HCT116 (cell line): ENCODE measurements at regions not wholly inside any gene's neighbourhood (a gene's known extent, or its start where the extent isn't known, plus 50 kb on each side); places are given as distances from the start of the nearest gene placed in this dataset.

Experiments
- CBX3 ChIP-seq: IDR thresholded peaks from 2 replicates; pipeline ENCODE4 v1.6.1; 2012; ENCODE audit warnings: low read depth
- CTCF ChIP-seq, 3 experiments: fragments of 200-600 bp in 1 of 3; sonication (generic) in 1 of 3; IDR thresholded peaks in 2 of 3; conservative IDR thresholded peaks in 1 of 3; 2 replicates each; pipeline ENCODE4 v1.5.1; 2012 to 2017; ENCODE audit warnings: low read depth in 2 of 3, low read length in 2 of 3, antibody characterized with exemption in 1 of 3, borderline replicate concordance in 1 of 3, control low read depth in 1 of 3, mild to moderate bottlenecking in 1 of 3, mixed read lengths in 1 of 3, mixed run types in 1 of 3, moderate library complexity in 1 of 3; ENCODE audit not compliant: insufficient read depth in 1 of 3
- ELF1 ChIP-seq: IDR thresholded peaks from 2 replicates; pipeline ENCODE4 v1.6.1; 2012; ENCODE audit warnings: low read depth, borderline replicate concordance
- EZH2phosphoT487 ChIP-seq: fragments of 200-600 bp; IDR thresholded peaks from 2 replicates; pipeline ENCODE4 v1.6.1; 2018; ENCODE audit warnings: antibody characterized with exemption, borderline replicate concordance
- FOSL1 ChIP-seq: IDR thresholded peaks from 2 replicates; pipeline ENCODE4 v1.6.1; 2012; ENCODE audit warnings: low read depth
- RAD21 ChIP-seq: IDR thresholded peaks from 2 replicates; pipeline ENCODE4 v1.6.1; 2012; ENCODE audit warnings: low read depth, mild to moderate bottlenecking
- SRF ChIP-seq: IDR thresholded peaks from 2 replicates; pipeline ENCODE4 v1.6.1; 2012; ENCODE audit warnings: low read depth
- TCF7L2 ChIP-seq: IDR thresholded peaks from 2 replicates; pipeline ENCODE4 v1.7.0; 2011; ENCODE audit warnings: borderline replicate concordance, inconsistent platforms; ENCODE audit not compliant: insufficient read depth, insufficient read length; ENCODE audit errors: extremely low read depth
- YY1 ChIP-seq: IDR thresholded peaks from 2 replicates; pipeline ENCODE4 v1.6.1; 2011; ENCODE audit warnings: low read length, low read depth, moderate library complexity, mild to moderate bottlenecking; ENCODE audit not compliant: insufficient replicate concordance; ENCODE audit errors: extremely low read depth
- TF ChIP-seq, protein P1 (sequence below): IDR thresholded peaks from 2 replicates; pipeline ENCODE4 v1.6.1; 2011; ENCODE audit warnings: mild to moderate bottlenecking, low read length, moderate library complexity; ENCODE audit not compliant: insufficient replicate concordance; ENCODE audit errors: extremely low read depth
- TF ChIP-seq, protein P2 (sequence below): IDR thresholded peaks from 2 replicates; pipeline ENCODE4 v1.6.1; 2012

- no peak for TF ChIP-seq CTCF (IDR thresholded peaks at IDR 0.05 in 2 of 3, conservative IDR thresholded peaks at IDR 0.05 in 1 of 3; ENCODE audit: borderline replicate concordance in 1 of 3, insufficient read depth in 1 of 3, low read depth in 2 of 3, low read length in 2 of 3)
- no peak for TF ChIP-seq FOSL1
- no peak for TF ChIP-seq ELF1
- TF ChIP-seq, protein P1, sequence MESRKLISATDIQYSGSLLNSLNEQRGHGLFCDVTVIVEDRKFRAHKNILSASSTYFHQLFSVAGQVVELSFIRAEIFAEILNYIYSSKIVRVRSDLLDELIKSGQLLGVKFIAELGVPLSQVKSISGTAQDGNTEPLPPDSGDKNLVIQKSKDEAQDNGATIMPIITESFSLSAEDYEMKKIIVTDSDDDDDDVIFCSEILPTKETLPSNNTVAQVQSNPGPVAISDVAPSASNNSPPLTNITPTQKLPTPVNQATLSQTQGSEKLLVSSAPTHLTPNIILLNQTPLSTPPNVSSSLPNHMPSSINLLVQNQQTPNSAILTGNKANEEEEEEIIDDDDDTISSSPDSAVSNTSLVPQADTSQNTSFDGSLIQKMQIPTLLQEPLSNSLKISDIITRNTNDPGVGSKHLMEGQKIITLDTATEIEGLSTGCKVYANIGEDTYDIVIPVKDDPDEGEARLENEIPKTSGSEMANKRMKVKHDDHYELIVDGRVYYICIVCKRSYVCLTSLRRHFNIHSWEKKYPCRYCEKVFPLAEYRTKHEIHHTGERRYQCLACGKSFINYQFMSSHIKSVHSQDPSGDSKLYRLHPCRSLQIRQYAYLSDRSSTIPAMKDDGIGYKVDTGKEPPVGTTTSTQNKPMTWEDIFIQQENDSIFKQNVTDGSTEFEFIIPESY = no peak
- TF ChIP-seq EZH2phosphoT487 = no peak
- no peak for TF ChIP-seq CBX3
- TF ChIP-seq, protein P2, sequence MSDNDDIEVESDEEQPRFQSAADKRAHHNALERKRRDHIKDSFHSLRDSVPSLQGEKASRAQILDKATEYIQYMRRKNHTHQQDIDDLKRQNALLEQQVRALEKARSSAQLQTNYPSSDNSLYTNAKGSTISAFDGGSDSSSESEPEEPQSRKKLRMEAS = no peak
- no peak for TF ChIP-seq SRF
- TF ChIP-seq TCF7L2 = no peak
- TF ChIP-seq YY1 = no peak
- TF ChIP-seq RAD21 = no peak
These were observed 436.6 kb upstream of the MPDZ start (continued) for GRCh38 chr9:13716090-13716489.
